ENCODE measurements at regions not wholly inside any gene's neighbourhood (a gene's known extent, or its start where the extent isn't known, plus 50 kb on each side); places are given as distances from the start of the nearest gene placed in this dataset.

GRCh38 chr3:177831361-177831760 lies 634.1 kb upstream of the TBL1XR1 start:
- TF ChIP-seq CTCF (IDR thresholded peaks at IDR 0.05) (no peak), EZH2 (IDR thresholded peaks at IDR 0.05; ENCODE audit: borderline replicate concordance, insufficient read depth, low read depth, low read length, poor library complexity, severe bottlenecking) (no peak)
